SK-N-SH (cell line): ENCODE measurements at regions not wholly inside any gene's neighbourhood (a gene's known extent, or its start where the extent isn't known, plus 50 kb on each side); places are given as distances from the start of the nearest gene placed in this dataset.

Experiments used
- CTCF ChIP-seq: fragments of 200-600 bp; sonication (generic); IDR thresholded peaks from 2 replicates; pipeline ENCODE4 v1.6.1; 2017; ENCODE audit warnings: antibody characterized with exemption, mild to moderate bottlenecking, moderate library complexity
- FOXM1 ChIP-seq: IDR thresholded peaks from 2 replicates; pipeline ENCODE4 v1.4.0; 2012; ENCODE audit warnings: low read depth, mild to moderate bottlenecking
- MAX ChIP-seq: IDR thresholded peaks from 2 replicates; pipeline ENCODE4 v1.4.0; 2012; ENCODE audit warnings: low read depth
- REST ChIP-seq: IDR thresholded peaks from 2 replicates; pipeline ENCODE4 v1.6.1; 2012; ENCODE audit warnings: mild to moderate bottlenecking, low read depth, low read length, moderate library complexity
- SIN3A ChIP-seq: IDR thresholded peaks from 2 replicates; pipeline ENCODE4 v1.6.1; 2012; ENCODE audit warnings: low read depth, mild to moderate bottlenecking, low read length, moderate library complexity, borderline replicate concordance
- TAF1 ChIP-seq: IDR thresholded peaks from 2 replicates; pipeline ENCODE4 v1.6.1; 2012; ENCODE audit warnings: low read depth, mild to moderate bottlenecking, low read length, moderate library complexity, borderline replicate concordance
- TEAD4 ChIP-seq: IDR thresholded peaks from 2 replicates; pipeline ENCODE4 v1.4.0; 2012; ENCODE audit warnings: mild to moderate bottlenecking, borderline replicate concordance; ENCODE audit not compliant: insufficient read depth
- USF2 ChIP-seq: fragments of 150-350 bp; IDR thresholded peaks from 2 replicates; pipeline ENCODE4 v1.6.1; 2017; ENCODE audit warnings: antibody characterized with exemption, low read length, low read depth, borderline replicate concordance

GRCh38 chr5:18197734-18198133 lies 563.5 kb downstream of the TAF11L14 start:
- no peak for TF ChIP-seq FOXM1
- TF ChIP-seq USF2: no peak
- no peak for TF ChIP-seq MAX
- TF ChIP-seq REST: no peak
- TF ChIP-seq CTCF: no peak
- TF ChIP-seq TAF1: no peak
- TF ChIP-seq SIN3A: no peak
- no peak for TF ChIP-seq TEAD4
